ENCODE measurements at regions not wholly inside any gene's neighbourhood (a gene's known extent, or its start where the extent isn't known, plus 50 kb on each side); places are given as distances from the start of the nearest gene placed in this dataset.

GRCh38 chr5:166262395-166262794, 2029.0 kb upstream of the WWC1 start:
- H2AFZ ChIP-seq (ENCODE audit: insufficient read depth, low read depth, low read length, poor library complexity, severe bottlenecking), result no peak overlapping the region
- CTCF ChIA-PET, result no interaction called here
- H3K27me3 ChIP-seq (replicated peaks in 1 of 4; ENCODE audit: control extremely low read depth in 1 of 4, control insufficient read depth in 3 of 4, insufficient read depth in 4 of 4, low read length in 3 of 4), result no peaks in the 10 kb centered on the region
- Mint-ChIP-seq H3K27me3 (no peaks in the 10 kb centered on the region), H3K9me3 (ENCODE audit: insufficient read depth) (peaks cover 2% of the 10 kb centered on the region), H3K4me1 (no peaks in the 10 kb centered on the region), H3K27ac (no peak overlapping the region), H3K4me3 (no peak overlapping the region)
- no peak overlapping the region for H3K4me3 ChIP-seq (ENCODE audit: control extremely low read depth in 1 of 5, extremely low read depth in 1 of 5, insufficient read depth in 1 of 5, low read depth in 2 of 5, low read length in 4 of 5)
- H3K4me1 ChIP-seq (ENCODE audit: control insufficient read depth in 2 of 2, insufficient read depth in 2 of 2, low read length in 2 of 2), result no peaks in the 10 kb centered on the region
- no peaks in the 10 kb centered on the region for H3K9me3 ChIP-seq (ENCODE audit: control extremely low read depth in 1 of 3, control insufficient read depth in 2 of 3, insufficient read depth in 1 of 3, low read length in 2 of 3)
- H3K79me2 ChIP-seq (ENCODE audit: control insufficient read depth, insufficient read depth, low read length), result no peaks in the 10 kb centered on the region
- H3K36me3 ChIP-seq (replicated peaks in 1 of 2; ENCODE audit: control extremely low read depth in 1 of 2, control insufficient read depth in 1 of 2, extremely low read depth in 1 of 2, insufficient read depth in 2 of 2, low read length in 1 of 2), result no peaks in the 10 kb centered on the region
- ATAC-seq (ENCODE audit: low read depth) (no peak), DNase-seq (no peak)
- H3K4me2 ChIP-seq (replicated peaks; ENCODE audit: low read depth, low read length, poor library complexity, severe bottlenecking), result no peak overlapping the region
- H3K27ac ChIP-seq (ENCODE audit: low read length in 2 of 2), result no peak overlapping the region
- POLR2A ChIA-PET, result no interaction called here
- H3K9ac ChIP-seq (ENCODE audit: low read length), result no peak overlapping the region
- TF ChIP-seq, protein P1, sequence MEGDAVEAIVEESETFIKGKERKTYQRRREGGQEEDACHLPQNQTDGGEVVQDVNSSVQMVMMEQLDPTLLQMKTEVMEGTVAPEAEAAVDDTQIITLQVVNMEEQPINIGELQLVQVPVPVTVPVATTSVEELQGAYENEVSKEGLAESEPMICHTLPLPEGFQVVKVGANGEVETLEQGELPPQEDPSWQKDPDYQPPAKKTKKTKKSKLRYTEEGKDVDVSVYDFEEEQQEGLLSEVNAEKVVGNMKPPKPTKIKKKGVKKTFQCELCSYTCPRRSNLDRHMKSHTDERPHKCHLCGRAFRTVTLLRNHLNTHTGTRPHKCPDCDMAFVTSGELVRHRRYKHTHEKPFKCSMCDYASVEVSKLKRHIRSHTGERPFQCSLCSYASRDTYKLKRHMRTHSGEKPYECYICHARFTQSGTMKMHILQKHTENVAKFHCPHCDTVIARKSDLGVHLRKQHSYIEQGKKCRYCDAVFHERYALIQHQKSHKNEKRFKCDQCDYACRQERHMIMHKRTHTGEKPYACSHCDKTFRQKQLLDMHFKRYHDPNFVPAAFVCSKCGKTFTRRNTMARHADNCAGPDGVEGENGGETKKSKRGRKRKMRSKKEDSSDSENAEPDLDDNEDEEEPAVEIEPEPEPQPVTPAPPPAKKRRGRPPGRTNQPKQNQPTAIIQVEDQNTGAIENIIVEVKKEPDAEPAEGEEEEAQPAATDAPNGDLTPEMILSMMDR (IDR thresholded peaks at IDR 0.05), result no peak
- TF ChIP-seq EZH2 (IDR thresholded peaks at IDR 0.05; ENCODE audit: borderline replicate concordance, insufficient read depth, low read depth, low read length, poor library complexity, severe bottlenecking), result no peak
- no CpG with 5 or more reads among the region's 3 CpGs for WGBS (ENCODE audit: insufficient coverage)
- H4K20me1 ChIP-seq (ENCODE audit: control insufficient read depth, insufficient read depth, low read length, poor library complexity, severe bottlenecking), result no peaks in the 10 kb centered on the region
- intact Hi-C loops (cut with micrococcal nuclease), result no loop called here

DNA sequence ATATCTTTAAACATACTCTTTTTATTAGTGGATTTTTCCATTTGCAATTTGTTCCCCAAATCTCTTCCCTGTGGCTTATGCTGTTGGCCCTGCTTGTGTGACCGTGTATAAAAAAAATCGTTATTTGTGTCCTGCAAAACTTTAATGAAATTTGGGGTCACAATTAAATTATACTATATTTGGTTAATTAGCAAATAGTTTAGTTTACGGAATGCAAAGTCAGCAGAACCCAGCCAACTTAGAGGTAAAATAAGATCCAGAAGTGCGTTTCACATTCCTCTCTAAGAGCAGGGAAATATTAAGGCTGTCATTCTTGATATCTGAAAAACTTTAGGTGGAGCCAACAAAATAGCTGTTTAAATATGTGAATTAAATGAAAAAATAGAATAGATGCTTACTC, 2023.5 kb upstream of the WWC1 start:
- intact Hi-C loops (cut with micrococcal nuclease), result no loop called here
- Histone ChIP-seq H3K9me3 (ENCODE audit: control extremely low read depth in 1 of 3, control insufficient read depth in 2 of 3, insufficient read depth in 1 of 3, low read length in 2 of 3) (no peaks in the 10 kb centered on the region), H3K4me1 (ENCODE audit: control insufficient read depth in 2 of 2, insufficient read depth in 2 of 2, low read length in 2 of 2) (no peaks in the 10 kb centered on the region), H4K20me1 (ENCODE audit: control insufficient read depth, insufficient read depth, low read length, poor library complexity, severe bottlenecking) (no peaks in the 10 kb centered on the region), H3K27ac (ENCODE audit: low read length in 2 of 2) (no peak overlapping the region), H2AFZ (ENCODE audit: insufficient read depth, low read depth, low read length, poor library complexity, severe bottlenecking) (no peak overlapping the region), H3K4me3 (ENCODE audit: control extremely low read depth in 1 of 5, extremely low read depth in 1 of 5, insufficient read depth in 1 of 5, low read depth in 2 of 5, low read length in 4 of 5) (no peak overlapping the region), H3K27me3 (replicated peaks in 1 of 4; ENCODE audit: control extremely low read depth in 1 of 4, control insufficient read depth in 3 of 4, insufficient read depth in 4 of 4, low read length in 3 of 4) (no peaks in the 10 kb centered on the region), H3K9ac (ENCODE audit: low read length) (no peak overlapping the region), H3K4me2 (replicated peaks; ENCODE audit: low read depth, low read length, poor library complexity, severe bottlenecking) (no peak overlapping the region), H3K36me3 (replicated peaks in 1 of 2; ENCODE audit: control extremely low read depth in 1 of 2, control insufficient read depth in 1 of 2, extremely low read depth in 1 of 2, insufficient read depth in 2 of 2, low read length in 1 of 2) (no peaks in the 10 kb centered on the region), H3K79me2 (ENCODE audit: control insufficient read depth, insufficient read depth, low read length) (no peaks in the 10 kb centered on the region)
- H3K27me3 Mint-ChIP-seq, result no peaks in the 10 kb centered on the region
- WGBS (ENCODE audit: insufficient coverage), result no CpG with 5 or more reads among the region's 4 CpGs
- TF ChIP-seq, protein P1 (IDR thresholded peaks at IDR 0.05), result no peak
- TF ChIP-seq EZH2 (IDR thresholded peaks at IDR 0.05; ENCODE audit: borderline replicate concordance, insufficient read depth, low read depth, low read length, poor library complexity, severe bottlenecking), result no peak
- ChIA-PET POLR2A (no interaction called here), CTCF (no interaction called here)
- DNase-seq, result no peak
- no peak overlapping the region for H3K27ac Mint-ChIP-seq
- no peaks in the 10 kb centered on the region for H3K4me1 Mint-ChIP-seq
- peaks cover 2% of the 10 kb centered on the region for H3K9me3 Mint-ChIP-seq (ENCODE audit: insufficient read depth)
- H3K4me3 Mint-ChIP-seq, result no peak overlapping the region
- ATAC-seq (ENCODE audit: low read depth), result no peak
